Panc1 (cell line): ENCODE measurements at regions not wholly inside any gene's neighbourhood (a gene's known extent, or its start where the extent isn't known, plus 50 kb on each side); places are given as distances from the start of the nearest gene placed in this dataset.

Source experiments
- CTCF ChIP-seq: fragments of 450-650 bp; IDR thresholded peaks from 2 replicates; pipeline ENCODE4 v1.5.1; 2017; ENCODE audit warnings: mild to moderate bottlenecking
- POLR2AphosphoS5 ChIP-seq: IDR thresholded peaks from 2 replicates; pipeline ENCODE4 v1.6.1; 2012; ENCODE audit warnings: mild to moderate bottlenecking, low read depth, low read length, moderate library complexity
- REST ChIP-seq, 2 experiments: IDR thresholded peaks; 2 replicates each; pipeline ENCODE4 v1.6.1; 2011 to 2012; ENCODE audit warnings: low read depth in 2 of 2, control low read depth in 1 of 2, low read length in 1 of 2, mild to moderate bottlenecking in 1 of 2, moderate library complexity in 1 of 2; ENCODE audit not compliant: insufficient read depth in 1 of 2
- SIN3A ChIP-seq: IDR thresholded peaks from 2 replicates; pipeline ENCODE4 v1.6.1; 2012; ENCODE audit warnings: low read depth, mild to moderate bottlenecking, low read length, moderate library complexity, borderline replicate concordance; ENCODE audit not compliant: insufficient read depth
- TCF7L2 ChIP-seq: IDR thresholded peaks from 2 replicates; pipeline ENCODE4 v1.6.1; 2011; ENCODE audit warnings: mild to moderate bottlenecking, low read depth, low read length, inconsistent platforms

- no peak for TF ChIP-seq CTCF
- TF ChIP-seq POLR2AphosphoS5, result no peak
- TF ChIP-seq REST (IDR thresholded peaks at IDR 0.05; ENCODE audit: insufficient read depth in 1 of 2, low read depth in 2 of 2, low read length in 1 of 2), result no peak
- no peak for TF ChIP-seq SIN3A
- TF ChIP-seq TCF7L2, result no peak
Observed at GRCh38 chr20:26169506-26169905, 472.9 kb upstream of the ZNF337 start.
